ENCODE measurements at regions not wholly inside any gene's neighbourhood (a gene's known extent, or its start where the extent isn't known, plus 50 kb on each side); places are given as distances from the start of the nearest gene placed in this dataset.

- TF ChIP-seq CTCF (IDR thresholded peaks at IDR 0.05) (no peak), POLR2A (IDR thresholded peaks at IDR 0.05) (no peak), POLR2AphosphoS5 (IDR thresholded peaks at IDR 0.05) (no peak)
These were observed 197.8 kb downstream of the HAO1 start for GRCh38 chr20:7742479-7742878.
